ENCODE measurements at regions not wholly inside any gene's neighbourhood (a gene's known extent, or its start where the extent isn't known, plus 50 kb on each side); places are given as distances from the start of the nearest gene placed in this dataset.

DNA sequence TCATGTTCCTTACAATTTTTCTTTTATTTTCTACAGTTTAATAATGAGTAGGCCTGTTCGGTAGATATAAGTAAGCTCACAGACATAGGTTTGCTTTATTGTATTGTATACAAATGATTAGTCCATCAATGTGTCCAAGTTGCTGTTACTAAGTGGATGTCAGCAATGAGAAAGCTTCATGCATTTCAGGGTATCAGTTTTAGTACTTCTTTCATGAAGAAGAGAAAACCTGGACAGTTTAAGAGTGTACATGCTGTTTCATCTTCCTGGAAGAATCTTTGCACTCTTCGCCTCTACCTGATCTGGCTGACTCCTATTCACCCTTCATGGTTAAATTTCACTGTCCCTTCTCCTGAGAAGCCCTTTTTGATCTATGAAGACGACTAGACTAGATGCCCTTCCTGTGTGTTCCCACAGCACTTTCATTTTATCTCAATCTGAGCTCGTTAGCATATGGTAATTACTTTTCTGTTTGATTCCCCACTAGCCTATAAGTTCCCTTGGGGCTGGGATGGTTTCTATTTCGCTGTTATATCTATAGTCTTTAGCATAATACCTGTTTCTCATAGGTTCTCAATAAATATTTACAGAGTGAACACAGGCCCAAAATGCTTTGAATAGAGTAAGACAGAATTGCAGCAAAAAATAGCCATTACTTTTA, 70.7 kb downstream of the CETN3 start:
- no peak for TF ChIP-seq YY1 (IDR thresholded peaks at IDR 0.05; ENCODE audit: insufficient read depth, insufficient read length)
- TF ChIP-seq SUZ12 (IDR thresholded peaks at IDR 0.05; ENCODE audit: extremely low read depth, insufficient read depth, insufficient read length) = no peak

All from NT2/D1 (cell line).